Panc1 (cell line): ENCODE measurements at regions not wholly inside any gene's neighbourhood (a gene's known extent, or its start where the extent isn't known, plus 50 kb on each side); places are given as distances from the start of the nearest gene placed in this dataset.

Experiments used
- ATAC-seq: fragments of 200-7000 bp; cut with Tn5 transposase; 2 replicates; pipeline ENCODE4 v1.9.1; 2020; ENCODE audit warnings: mild to moderate bottlenecking, moderate library complexity
- BruUV-seq: library from RNA; stranded (reverse); fragments of 400-500 nt; replicated peaks from 2 replicates; lab custom pipeline; 2021; lab: Mats Ljungman, UMichigan
- CTCF ChIA-PET: fragments of 300-600 bp; sonication (Branson Sonifier 250); formaldehyde crosslinking; loops from one replicate; lab custom pipeline; 2022; ENCODE audit warnings: antibody characterized with exemption; lab: Charles Lee
- POLR2A ChIA-PET: fragments of 300-600 bp; sonication (Branson Sonifier 250); formaldehyde crosslinking; loops from one replicate; lab custom pipeline; 2022; ENCODE audit warnings: antibody characterized with exemption; lab: Charles Lee
- DNase-seq: peaks from one replicate; pipeline ENCODE4 v3.0.0-alpha.2; 2010; ENCODE audit warnings: low read depth, low spot score
- H3K27ac ChIP-seq: 2 replicates; pipeline ENCODE4 v1.5.1; 2011; ENCODE audit warnings: mild to moderate bottlenecking, low read length, inconsistent platforms
- H3K27me3 ChIP-seq: fragments of 200-500 bp; sonication (Bioruptor generic); 2 replicates; pipeline ENCODE4 v1.6.0; 2014; ENCODE audit warnings: low read length, inconsistent platforms; ENCODE audit not compliant: control insufficient read depth, insufficient read depth
- H3K36me3 ChIP-seq: fragments of 200-500 bp; sonication (Bioruptor generic); 2 replicates; pipeline ENCODE4 v1.5.1; 2014; ENCODE audit warnings: inconsistent platforms, mild to moderate bottlenecking, low read length, moderate library complexity; ENCODE audit not compliant: control insufficient read depth, insufficient read depth
- H3K4me1 ChIP-seq: 2 replicates; pipeline ENCODE4 v1.5.1; 2011; ENCODE audit warnings: inconsistent platforms, mild to moderate bottlenecking, low read length, moderate library complexity; ENCODE audit not compliant: control insufficient read depth, insufficient read depth
- H3K4me3 ChIP-seq, 2 experiments: 2 replicates each; pipeline ENCODE4 v1.5.1; 2011 to 2012; ENCODE audit warnings: low read depth in 2 of 2, low read length in 2 of 2, mild to moderate bottlenecking in 2 of 2, inconsistent platforms in 1 of 2, moderate library complexity in 1 of 2
- H3K9me3 ChIP-seq: fragments of 200-500 bp; sonication (Bioruptor generic); 2 replicates; pipeline ENCODE4 v1.5.1; 2014; ENCODE audit warnings: low read depth, mild to moderate bottlenecking, inconsistent platforms, low read length, moderate library complexity; ENCODE audit not compliant: control insufficient read depth, insufficient read depth
- CTCF ChIP-seq: fragments of 450-650 bp; IDR thresholded peaks from 2 replicates; pipeline ENCODE4 v1.5.1; 2017; ENCODE audit warnings: mild to moderate bottlenecking
- POLR2AphosphoS5 ChIP-seq: IDR thresholded peaks from 2 replicates; pipeline ENCODE4 v1.6.1; 2012; ENCODE audit warnings: mild to moderate bottlenecking, low read depth, low read length, moderate library complexity
- REST ChIP-seq, 2 experiments: IDR thresholded peaks; 2 replicates each; pipeline ENCODE4 v1.6.1; 2011 to 2012; ENCODE audit warnings: low read depth in 2 of 2, control low read depth in 1 of 2, low read length in 1 of 2, mild to moderate bottlenecking in 1 of 2, moderate library complexity in 1 of 2; ENCODE audit not compliant: insufficient read depth in 1 of 2
- SIN3A ChIP-seq: IDR thresholded peaks from 2 replicates; pipeline ENCODE4 v1.6.1; 2012; ENCODE audit warnings: low read depth, mild to moderate bottlenecking, low read length, moderate library complexity, borderline replicate concordance; ENCODE audit not compliant: insufficient read depth
- TCF7L2 ChIP-seq: IDR thresholded peaks from 2 replicates; pipeline ENCODE4 v1.6.1; 2011; ENCODE audit warnings: mild to moderate bottlenecking, low read depth, low read length, inconsistent platforms
- in situ Hi-C: cut with HindIII; loops from 2 replicates; pipeline ENCODE4 v1.10.0; 2016; ENCODE audit warnings: low sequenced_read_pairs, low pct_unique_long_range_greater_than_20kb
- intact Hi-C: fragments of 100-400 bp; cut with micrococcal nuclease; formaldehyde crosslinking; loops from one replicate; pipeline ENCODE4 v1.10.0; 2022; ENCODE audit not compliant: unreplicated experiment

GRCh38 chr21:16676391-16676790 lies 836.5 kb upstream of the CXADR start:
- ATAC-seq (no peak), DNase-seq (no peak)
- no peak for TF ChIP-seq POLR2AphosphoS5
- TF ChIP-seq REST (IDR thresholded peaks at IDR 0.05; ENCODE audit: insufficient read depth in 1 of 2, low read depth in 2 of 2, low read length in 1 of 2), result no peak
- TF ChIP-seq TCF7L2, result no peak
- TF ChIP-seq SIN3A, result no peak
- TF ChIP-seq CTCF, result no peak
- H3K9me3 ChIP-seq, result no peaks in the 10 kb centered on the region
- CTCF ChIA-PET, result no interaction called here
- no peak overlapping the region for H3K27ac ChIP-seq
- no TSS peak for BruUV-seq
- POLR2A ChIA-PET, result no interaction called here
- H3K36me3 ChIP-seq, result no peaks in the 10 kb centered on the region
- intact Hi-C loops, result no loop called here
- no peak overlapping the region for H3K4me3 ChIP-seq
- in situ Hi-C loops, result no loop called here
- H3K27me3 ChIP-seq, result no peaks in the 10 kb centered on the region
- H3K4me1 ChIP-seq, result no peaks in the 10 kb centered on the region

GRCh38 chr21:16678429-16679160 lies 834.2 kb upstream of the CXADR start:
- Histone ChIP-seq H3K27me3 (no peaks in the 10 kb centered on the region), H3K9me3 (no peaks in the 10 kb centered on the region), H3K4me1 (no peaks in the 10 kb centered on the region), H3K4me3 (no peak overlapping the region), H3K36me3 (no peaks in the 10 kb centered on the region), H3K27ac (no peak overlapping the region)
- ChIA-PET CTCF (no interaction called here), POLR2A (no interaction called here)
- no TSS peak for BruUV-seq
- intact Hi-C loops, result no loop called here
- DNase-seq (no peak), ATAC-seq (no peak)
- TF ChIP-seq CTCF, result no peak
- TF ChIP-seq REST (IDR thresholded peaks at IDR 0.05; ENCODE audit: insufficient read depth in 1 of 2, low read depth in 2 of 2, low read length in 1 of 2), result no peak
- no peak for TF ChIP-seq SIN3A
- TF ChIP-seq TCF7L2, result no peak
- TF ChIP-seq POLR2AphosphoS5, result no peak
- in situ Hi-C loops, result no loop called here
